IPS-NIHi7 (cell line): ENCODE measurements at regions not wholly inside any gene's neighbourhood (a gene's known extent, or its start where the extent isn't known, plus 50 kb on each side); places are given as distances from the start of the nearest gene placed in this dataset.

ENCODE experiments used
- DNase-seq: peaks from one replicate; pipeline ENCODE4 v3.0.0; 2012; ENCODE audit warnings: mixed read lengths; ENCODE audit errors: extremely low spot score

- no peak for DNase-seq
Measured at GRCh38 chr9:118183576-118183975, 479.4 kb downstream of the TLR4 start.

GRCh38 chr9:118187408-118187807 lies 483.2 kb downstream of the TLR4 start:
- DNase-seq, result no peak

- DNase-seq, result no peak
Measured at GRCh38 chr9:118189615-118190014, 485.4 kb downstream of the TLR4 start.

- no peak for DNase-seq
Measured at GRCh38 chr9:118192807-118193206, 488.6 kb downstream of the TLR4 start.

GRCh38 chr9:118209343-118209742 lies 505.1 kb downstream of the TLR4 start:
- no peak for DNase-seq

GRCh38 chr9:118215549-118215948 lies 511.3 kb downstream of the TLR4 start:
- DNase-seq, result no peak

- DNase-seq, result peak; percentile 63
Measured at GRCh38 chr9:118222375-118222774, 518.2 kb downstream of the TLR4 start.

- DNase-seq, result no peak
Measured at GRCh38 chr9:118223111-118223510, 518.9 kb downstream of the TLR4 start.

- DNase-seq, result no peak
Measured at GRCh38 chr9:118230329-118230728, 526.1 kb downstream of the TLR4 start.

- DNase-seq, result no peak
Measured at GRCh38 chr9:118236625-118237024, 532.4 kb downstream of the TLR4 start.

GRCh38 chr9:118238139-118238538 lies 533.9 kb downstream of the TLR4 start:
- no peak for DNase-seq

- no peak for DNase-seq
Measured at GRCh38 chr9:118252027-118252426, 547.8 kb downstream of the TLR4 start.

- no peak for DNase-seq
Measured at GRCh38 chr9:118262191-118262590, 558.0 kb downstream of the TLR4 start.

- no peak for DNase-seq
Measured at GRCh38 chr9:118263949-118264348, 559.7 kb downstream of the TLR4 start.

GRCh38 chr9:118268046-118268445 lies 563.8 kb downstream of the TLR4 start:
- no peak for DNase-seq

GRCh38 chr9:118269623-118270022 lies 565.4 kb downstream of the TLR4 start:
- no peak for DNase-seq

- DNase-seq, result no peak
Measured at GRCh38 chr9:118271331-118271730, 567.1 kb downstream of the TLR4 start.

GRCh38 chr9:118271936-118272335 lies 567.7 kb downstream of the TLR4 start:
- DNase-seq, result no peak

- no peak for DNase-seq
Measured at GRCh38 chr9:118273048-118273447, 568.8 kb downstream of the TLR4 start.

GRCh38 chr9:118276784-118277183 lies 572.6 kb downstream of the TLR4 start:
- no peak for DNase-seq

GRCh38 chr9:118281772-118282171 lies 577.6 kb downstream of the TLR4 start:
- DNase-seq, result no peak

- DNase-seq, result no peak
Measured at GRCh38 chr9:118283488-118283887, 579.3 kb downstream of the TLR4 start.

GRCh38 chr9:118290116-118290515 lies 585.9 kb downstream of the TLR4 start:
- DNase-seq, result no peak

GRCh38 chr9:118295413-118295812 lies 591.2 kb downstream of the TLR4 start:
- no peak for DNase-seq

- DNase-seq, result no peak
Measured at GRCh38 chr9:118302721-118303120, 598.5 kb downstream of the TLR4 start.
